HEK293 (cell line): ENCODE measurements at regions not wholly inside any gene's neighbourhood (a gene's known extent, or its start where the extent isn't known, plus 50 kb on each side); places are given as distances from the start of the nearest gene placed in this dataset.

Experiments
- CTCF ChIA-PET: fragments of 350-600 bp; formaldehyde crosslinking; extraction: SDS; loops from one replicate; lab custom pipeline; 2021; ENCODE audit warnings: antibody characterized with exemption; lab: Yijun Ruan, JAX
- POLR2A ChIA-PET: fragments of 300-600 bp; formaldehyde crosslinking; extraction: SDS; loops from one replicate; lab custom pipeline; 2020; ENCODE audit warnings: antibody characterized with exemption, inconsistent platforms; lab: Yijun Ruan, JAX
- H3K27ac ChIP-seq: fragments of 200-500 bp; sonication (Bioruptor generic); 2 replicates; pipeline ENCODE4 v1.5.1; 2014; ENCODE audit warnings: low read depth, low read length, control low read depth, inconsistent platforms; ENCODE audit errors: extremely low read depth
- H3K36me3 ChIP-seq, 2 experiments: fragments of 200-500 bp in 1 of 2; sonication (Bioruptor generic) in 1 of 2; 1 replicate in 1 of 2; 2 replicates in 1 of 2; pipeline ENCODE4 v1.5.1; 2014 to 2017; ENCODE audit warnings: inconsistent platforms in 2 of 2, low read length in 2 of 2; ENCODE audit not compliant: control insufficient read depth in 2 of 2, insufficient read depth in 1 of 2
- H3K4me1 ChIP-seq: fragments of 200-500 bp; sonication (Bioruptor generic); 2 replicates; pipeline ENCODE4 v1.5.1; 2014; ENCODE audit warnings: mild to moderate bottlenecking, low read length, inconsistent platforms; ENCODE audit not compliant: control insufficient read depth, insufficient read depth
- H3K4me3 ChIP-seq: 2 replicates; pipeline ENCODE4 v1.5.1; 2011; ENCODE audit warnings: low read depth, mild to moderate bottlenecking, control low read depth, low read length, moderate library complexity
- H3K9me3 ChIP-seq: fragments of 200-500 bp; sonication (Bioruptor generic); 2 replicates; pipeline ENCODE4 v1.5.1; 2014; ENCODE audit warnings: low read depth, low read length, inconsistent platforms; ENCODE audit not compliant: control insufficient read depth, insufficient read depth
- RBAK ChIP-seq: fragments of 450-650 bp; formaldehyde crosslinking; IDR thresholded peaks from 2 replicates; pipeline ENCODE4 v1.5.1; 2016; ENCODE audit warnings: missing biosample characterization, missing genetic modification characterization
- SALL2 ChIP-seq: fragments of 450-650 bp; formaldehyde crosslinking; IDR thresholded peaks from 2 replicates; pipeline ENCODE4 v1.5.0; 2017; ENCODE audit warnings: missing biosample characterization, mild to moderate bottlenecking, missing genetic modification characterization, borderline replicate concordance
- SCRT1 ChIP-seq: fragments of 450-650 bp; formaldehyde crosslinking; IDR thresholded peaks from 2 replicates; pipeline ENCODE4 v1.5.1; 2016; ENCODE audit warnings: missing biosample characterization, missing genetic modification characterization, borderline replicate concordance
- TRIM28 ChIP-seq: IDR thresholded peaks from 2 replicates; pipeline ENCODE4 v1.6.1; 2011; ENCODE audit warnings: low read length, control low read depth, borderline replicate concordance
- ZBTB20 ChIP-seq: fragments of 450-650 bp; formaldehyde crosslinking; IDR thresholded peaks from 2 replicates; pipeline ENCODE4 v1.5.1; 2016; ENCODE audit warnings: missing biosample characterization, missing genetic modification characterization
- ZBTB8A ChIP-seq: fragments of 450-650 bp; formaldehyde crosslinking; IDR thresholded peaks from 2 replicates; pipeline ENCODE4 v1.5.1; 2016; ENCODE audit warnings: missing biosample characterization, missing genetic modification characterization
- ZFHX2 ChIP-seq: fragments of 450-650 bp; formaldehyde crosslinking; conservative IDR thresholded peaks from 2 replicates; pipeline ENCODE4 v1.5.1; 2016; ENCODE audit warnings: missing biosample characterization, missing genetic modification characterization
- ZNF23 ChIP-seq: fragments of 450-650 bp; formaldehyde crosslinking; IDR thresholded peaks from 2 replicates; pipeline ENCODE4 v1.5.1; 2016; ENCODE audit warnings: missing biosample characterization, missing genetic modification characterization, borderline replicate concordance
- ZNF280D ChIP-seq: fragments of 450-650 bp; formaldehyde crosslinking; IDR thresholded peaks from 2 replicates; pipeline ENCODE4 v1.5.1; 2016; ENCODE audit warnings: missing biosample characterization, missing genetic modification characterization
- ZNF426 ChIP-seq: fragments of 450-650 bp; formaldehyde crosslinking; IDR thresholded peaks from 2 replicates; pipeline ENCODE4 v1.5.1; 2017; ENCODE audit warnings: missing biosample characterization, missing genetic modification characterization, mild to moderate bottlenecking, inconsistent platforms, moderate library complexity
- ZNF521 ChIP-seq: fragments of 450-650 bp; formaldehyde crosslinking; IDR thresholded peaks from 2 replicates; pipeline ENCODE4 v1.5.1; 2017; ENCODE audit warnings: missing biosample characterization, mild to moderate bottlenecking, missing genetic modification characterization
- ZNF548 ChIP-seq: fragments of 450-650 bp; formaldehyde crosslinking; IDR thresholded peaks from 2 replicates; pipeline ENCODE4 v1.5.1; 2016; ENCODE audit warnings: missing biosample characterization, missing genetic modification characterization
- ZNF549 ChIP-seq: fragments of 450-650 bp; IDR thresholded peaks from 2 replicates; pipeline ENCODE4 v1.5.1; 2018; ENCODE audit warnings: missing biosample characterization, missing genetic modification characterization, mild to moderate bottlenecking, inconsistent platforms, moderate library complexity
- ZNF571 ChIP-seq: fragments of 450-650 bp; formaldehyde crosslinking; IDR thresholded peaks from 2 replicates; pipeline ENCODE4 v1.5.0; 2017; ENCODE audit warnings: missing biosample characterization, missing genetic modification characterization
- ZNF580 ChIP-seq: fragments of 450-650 bp; formaldehyde crosslinking; IDR thresholded peaks from 2 replicates; pipeline ENCODE4 v1.5.1; 2016; ENCODE audit warnings: missing biosample characterization, missing genetic modification characterization
- ZNF610 ChIP-seq: fragments of 450-650 bp; formaldehyde crosslinking; IDR thresholded peaks from 2 replicates; pipeline ENCODE4 v1.5.1; 2016; ENCODE audit warnings: missing biosample characterization, missing genetic modification characterization, borderline replicate concordance
- ZNF629 ChIP-seq: fragments of 450-650 bp; formaldehyde crosslinking; IDR thresholded peaks from 2 replicates; pipeline ENCODE4 v1.5.1; 2017; ENCODE audit warnings: missing biosample characterization, missing genetic modification characterization
- ZNF660 ChIP-seq: fragments of 450-650 bp; IDR thresholded peaks from 2 replicates; pipeline ENCODE4 v1.5.1; 2018; ENCODE audit warnings: missing biosample characterization, mild to moderate bottlenecking, missing genetic modification characterization
- ZNF776 ChIP-seq: fragments of 450-650 bp; formaldehyde crosslinking; IDR thresholded peaks from 2 replicates; pipeline ENCODE4 v1.5.0; 2017; ENCODE audit warnings: missing biosample characterization, missing genetic modification characterization, borderline replicate concordance
- ZNF837 ChIP-seq: fragments of 450-650 bp; formaldehyde crosslinking; IDR thresholded peaks from 2 replicates; pipeline ENCODE4 v1.5.1; 2016; ENCODE audit warnings: missing biosample characterization, missing genetic modification characterization
- ZNF843 ChIP-seq: fragments of 450-650 bp; formaldehyde crosslinking; IDR thresholded peaks from 2 replicates; pipeline ENCODE4 v1.5.1; 2016; ENCODE audit warnings: missing biosample characterization, missing genetic modification characterization
- ZSCAN30 ChIP-seq: fragments of 450-650 bp; IDR thresholded peaks from 2 replicates; pipeline ENCODE4 v1.5.1; 2018; ENCODE audit warnings: missing biosample characterization, mild to moderate bottlenecking, missing genetic modification characterization, moderate library complexity
- TF ChIP-seq, protein P1 (sequence below): fragments of 450-650 bp; formaldehyde crosslinking; IDR thresholded peaks from 2 replicates; pipeline ENCODE4; 2016; ENCODE audit warnings: missing biosample characterization, missing genetic modification characterization
- TF ChIP-seq, protein P2 (sequence below): fragments of 450-650 bp; formaldehyde crosslinking; optimal IDR thresholded peaks from 2 replicates; pipeline ENCODE3; 2016; ENCODE audit warnings: missing biosample characterization, mild to moderate bottlenecking, missing genetic modification characterization

- TF ChIP-seq ZNF580 (tag by site-specific recombination) (no peak), ZNF280D (tag by site-specific recombination) (no peak), ZNF843 (tag by site-specific recombination) (no peak), TRIM28 (no peak)
These were observed 921.9 kb downstream of the QKI start (continued) for GRCh38 chr6:164336455-164336854.

DNA sequence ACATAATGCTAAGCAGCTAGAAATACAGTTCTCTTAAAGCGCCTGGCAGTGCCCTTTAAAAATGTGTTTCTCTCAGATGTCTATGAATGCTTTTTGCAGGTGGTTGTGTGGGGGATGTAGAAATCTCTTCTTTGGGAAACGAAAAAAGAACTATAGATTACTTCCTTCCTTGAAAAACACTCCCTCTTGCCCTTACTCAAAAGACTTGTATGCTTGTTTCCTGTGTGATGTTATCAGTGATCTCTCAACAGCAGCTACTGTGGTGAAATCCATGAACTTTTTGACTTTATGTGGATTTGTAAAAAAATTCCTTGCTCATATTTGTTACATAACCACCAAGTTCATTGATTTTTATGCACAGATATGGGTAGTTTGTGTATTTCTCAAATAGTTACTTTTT lies 916.5 kb downstream of the QKI start:
- TF ChIP-seq ZNF521 (tag by site-specific recombination) = no peak
- TF ChIP-seq ZNF629 (tag by site-specific recombination) = no peak
- no peak for TF ChIP-seq ZNF776 (tag by site-specific recombination)
- TF ChIP-seq, all 188 proteins: peak for 0
- Histone ChIP-seq H3K4me3 (no peak overlapping the region), H3K9me3 (no peaks in the 10 kb centered on the region), H3K4me1 (no peaks in the 10 kb centered on the region), H3K27ac (no peak overlapping the region), H3K36me3 (no peaks in the 10 kb centered on the region)
- CTCF ChIA-PET = no interaction called here
- POLR2A ChIA-PET = no interaction called here

GRCh38 chr6:164325168-164325567 lies 910.6 kb downstream of the QKI start:
- H3K9me3 ChIP-seq = no peaks in the 10 kb centered on the region
- TF ChIP-seq, protein P1, sequence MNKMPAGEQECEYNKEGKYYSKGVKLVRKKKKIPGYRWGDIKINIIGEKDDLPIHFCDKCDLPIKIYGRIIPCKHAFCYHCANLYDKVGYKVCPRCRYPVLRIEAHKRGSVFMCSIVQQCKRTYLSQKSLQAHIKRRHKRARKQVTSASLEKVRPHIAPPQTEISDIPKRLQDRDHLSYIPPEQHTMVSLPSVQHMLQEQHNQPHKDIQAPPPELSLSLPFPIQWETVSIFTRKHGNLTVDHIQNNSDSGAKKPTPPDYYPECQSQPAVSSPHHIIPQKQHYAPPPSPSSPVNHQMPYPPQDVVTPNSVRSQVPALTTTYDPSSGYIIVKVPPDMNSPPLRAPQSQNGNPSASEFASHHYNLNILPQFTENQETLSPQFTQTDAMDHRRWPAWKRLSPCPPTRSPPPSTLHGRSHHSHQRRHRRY (tag by site-specific recombination) = no peak
- no peak for TF ChIP-seq ZNF548
- no peak for TF ChIP-seq SALL2 (tag by site-specific recombination)
- TF ChIP-seq SCRT1 (tag by site-specific recombination) = no peak
- no peak for TF ChIP-seq ZNF610
- no peak for TF ChIP-seq ZBTB8A (tag by site-specific recombination)
- no peak for TF ChIP-seq ZNF549 (tag by site-specific recombination)
- TF ChIP-seq ZNF837 (tag by site-specific recombination) = no peak
- TF ChIP-seq ZNF660 (tag by site-specific recombination) = no peak
- no peak for TF ChIP-seq ZNF571 (tag by site-specific recombination)
- no peak for TF ChIP-seq RBAK (tag by site-specific recombination)
- no peak for TF ChIP-seq ZBTB20 (tag by site-specific recombination)
- no peak for TF ChIP-seq ZNF629 (tag by site-specific recombination)
- no peak for TF ChIP-seq ZFHX2 (tag by site-specific recombination)
- TF ChIP-seq, protein P2, sequence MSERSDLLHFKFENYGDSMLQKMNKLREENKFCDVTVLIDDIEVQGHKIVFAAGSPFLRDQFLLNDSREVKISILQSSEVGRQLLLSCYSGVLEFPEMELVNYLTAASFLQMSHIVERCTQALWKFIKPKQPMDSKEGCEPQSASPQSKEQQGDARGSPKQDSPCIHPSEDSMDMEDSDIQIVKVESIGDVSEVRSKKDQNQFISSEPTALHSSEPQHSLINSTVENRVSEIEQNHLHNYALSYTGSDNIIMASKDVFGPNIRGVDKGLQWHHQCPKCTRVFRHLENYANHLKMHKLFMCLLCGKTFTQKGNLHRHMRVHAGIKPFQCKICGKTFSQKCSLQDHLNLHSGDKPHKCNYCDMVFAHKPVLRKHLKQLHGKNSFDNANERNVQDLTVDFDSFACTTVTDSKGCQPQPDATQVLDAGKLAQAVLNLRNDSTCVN (tag by site-specific recombination) = no peak
- no peak for TF ChIP-seq ZNF23 (tag by site-specific recombination)
- TF ChIP-seq ZSCAN30 (tag by site-specific recombination) = no peak
- no peak for TF ChIP-seq ZNF843 (tag by site-specific recombination)
- TF ChIP-seq ZNF426 (tag by site-specific recombination) = no peak
- H3K4me3 ChIP-seq = no peak overlapping the region
- no peaks in the 10 kb centered on the region for H3K36me3 ChIP-seq
- H3K27ac ChIP-seq = no peak overlapping the region
- no peaks in the 10 kb centered on the region for H3K4me1 ChIP-seq
- CTCF ChIA-PET = interaction anchor here (0.8 kb wide), 1 partner anchor 898 kb away, joined by 4 read pairs; no protein-coding TSS in a partner anchor
- POLR2A ChIA-PET = interaction anchor here (0.7 kb wide), 1 partner anchor 26 kb away, joined by 3 read pairs; no protein-coding TSS in a partner anchor
